ENCODE measurements at regions not wholly inside any gene's neighbourhood (a gene's known extent, or its start where the extent isn't known, plus 50 kb on each side); places are given as distances from the start of the nearest gene placed in this dataset.

GRCh38 chr3:110253794-110254193 is 817.8 kb upstream of the NECTIN3 start:
- TF ChIP-seq POLR2A (IDR thresholded peaks at IDR 0.05) (no peak), CTCF (IDR thresholded peaks at IDR 0.05) (no peak)
